ENCODE measurements at regions not wholly inside any gene's neighbourhood (a gene's known extent, or its start where the extent isn't known, plus 50 kb on each side); places are given as distances from the start of the nearest gene placed in this dataset.

GRCh38 chr3:18770800-18771199 is 345.7 kb upstream of the SATB1 start:
- DNase-seq, result no peak

GRCh38 chr3:18767756-18768303 is 342.7 kb upstream of the SATB1 start:
- DNase-seq, result no peak

- peak; percentile 19 for DNase-seq
These were observed 341.8 kb upstream of the SATB1 start for GRCh38 chr3:18766974-18767373.

- DNase-seq, result no peak
These were observed 340.5 kb upstream of the SATB1 start for GRCh38 chr3:18765662-18766061.

- no peak for DNase-seq
These were observed 340.0 kb upstream of the SATB1 start for GRCh38 chr3:18765161-18765560.

- no peak for DNase-seq
These were observed 336.4 kb upstream of the SATB1 start for GRCh38 chr3:18761530-18761929.

GRCh38 chr3:18758047-18758704 is 333.0 kb upstream of the SATB1 start:
- DNase-seq, result peak; percentile 74

GRCh38 chr3:18757476-18757875 is 332.3 kb upstream of the SATB1 start:
- no peak for DNase-seq

GRCh38 chr3:18752273-18752934 is 327.3 kb upstream of the SATB1 start:
- no peak for DNase-seq

GRCh38 chr3:18751514-18751913 is 326.4 kb upstream of the SATB1 start:
- no peak for DNase-seq

- DNase-seq, result peak; percentile 91
These were observed 322.2 kb upstream of the SATB1 start for GRCh38 chr3:18747383-18747782.

- DNase-seq, result peak; percentile 94
These were observed 320.3 kb upstream of the SATB1 start for GRCh38 chr3:18745472-18745871.

- DNase-seq, result peak; percentile 23
These were observed 319.3 kb upstream of the SATB1 start for GRCh38 chr3:18744472-18744871.

- peak; percentile 37 for DNase-seq
These were observed 318.6 kb upstream of the SATB1 start for GRCh38 chr3:18743761-18744160.

GRCh38 chr3:18740631-18741583 is 315.8 kb upstream of the SATB1 start:
- DNase-seq, result peak; percentile 95

GRCh38 chr3:18739099-18739433 is 313.9 kb upstream of the SATB1 start:
- peak; percentile 96 for DNase-seq

GRCh38 chr3:18738393-18739098 is 313.4 kb upstream of the SATB1 start:
- no peak for DNase-seq

GRCh38 chr3:18735005-18735404 is 309.9 kb upstream of the SATB1 start:
- no peak for DNase-seq

- no peak for DNase-seq
These were observed 309.2 kb upstream of the SATB1 start for GRCh38 chr3:18734309-18734708.

GRCh38 chr3:18732474-18732873 is 307.3 kb upstream of the SATB1 start:
- DNase-seq, result no peak

- no peak for DNase-seq
These were observed 305.4 kb upstream of the SATB1 start for GRCh38 chr3:18730491-18730890.

- peak; percentile 21 for DNase-seq
These were observed 304.5 kb upstream of the SATB1 start for GRCh38 chr3:18729671-18730070.
